Stimulated activated CD4-positive, alpha-beta T cell treated with anti-CD3 and anti-CD28 coated beads, TNF-alpha, amount 100 ng/mL, for 48 hours (primary cell): ENCODE measurements at regions not wholly inside any gene's neighbourhood (a gene's known extent, or its start where the extent isn't known, plus 50 kb on each side); places are given as distances from the start of the nearest gene placed in this dataset.
"Not testable (repeated sequence)": the region's sequence is repeated elsewhere in the genome, so short reads cannot be mapped to it uniquely, and the experiment has no call there.

Source experiments
- DNase-seq, 3 donors: peaks; one replicate each; pipeline ENCODE4 v3.0.0-alpha.2; 2020; ENCODE audit warnings: low read depth in 3 of 3

GRCh38 chr22:26768952-26769351, 111.6 kb downstream of the MIAT start:
- DNase-seq = no peak

- no peak for DNase-seq
These were observed 112.3 kb downstream of the MIAT start for GRCh38 chr22:26769663-26770062.

- no peak for DNase-seq
These were observed 113.2 kb downstream of the MIAT start for GRCh38 chr22:26770624-26771023.

- not testable (repeated sequence) for DNase-seq
These were observed 115.7 kb downstream of the MIAT start for GRCh38 chr22:26773054-26773453.

GRCh38 chr22:26775394-26775793, 118.0 kb downstream of the MIAT start:
- no peak for DNase-seq

GRCh38 chr22:26777156-26777801, 119.9 kb downstream of the MIAT start:
- no peak for DNase-seq

- no peak for DNase-seq
These were observed 121.0 kb downstream of the MIAT start for GRCh38 chr22:26778372-26778771.

GRCh38 chr22:26779108-26779507, 121.7 kb downstream of the MIAT start:
- no peak for DNase-seq

GRCh38 chr22:26779929-26780328, 122.5 kb downstream of the MIAT start:
- no peak for DNase-seq

- no peak for DNase-seq
These were observed 123.1 kb downstream of the MIAT start for GRCh38 chr22:26780521-26780920.

- DNase-seq = no peak
These were observed 123.7 kb downstream of the MIAT start for GRCh38 chr22:26781062-26781461.

- no peak for DNase-seq
These were observed 124.2 kb downstream of the MIAT start for GRCh38 chr22:26781596-26781995.

GRCh38 chr22:26783885-26784284, 126.5 kb downstream of the MIAT start:
- DNase-seq = no peak

- DNase-seq = no peak
These were observed 127.4 kb downstream of the MIAT start for GRCh38 chr22:26784772-26785171.

- DNase-seq = no peak
These were observed 128.5 kb downstream of the MIAT start for GRCh38 chr22:26785932-26786331.

GRCh38 chr22:26786398-26786797, 129.0 kb downstream of the MIAT start:
- no peak for DNase-seq

- DNase-seq = no peak
These were observed 132.6 kb downstream of the MIAT start for GRCh38 chr22:26789951-26790350.

- no peak for DNase-seq
These were observed 135.1 kb downstream of the MIAT start for GRCh38 chr22:26792522-26792921.

- DNase-seq = no peak
These were observed 139.4 kb downstream of the MIAT start for GRCh38 chr22:26796785-26797184.

- no peak for DNase-seq
These were observed 140.5 kb downstream of the MIAT start for GRCh38 chr22:26797910-26798309.

GRCh38 chr22:26798462-26799065, 141.2 kb downstream of the MIAT start:
- DNase-seq = no peak

GRCh38 chr22:26800858-26801257, 143.5 kb downstream of the MIAT start:
- DNase-seq = no peak

- DNase-seq = no peak
These were observed 144.1 kb downstream of the MIAT start for GRCh38 chr22:26801449-26801848.

- no peak for DNase-seq
These were observed 146.9 kb downstream of the MIAT start for GRCh38 chr22:26804315-26804714.
